Hematopoietic multipotent progenitor cell treated with erythropoietin and hydrocortisone succinate and interleukin-3 and kit ligand, for 8 days (in vitro differentiated cells): ENCODE measurements at regions not wholly inside any gene's neighbourhood (a gene's known extent, or its start where the extent isn't known, plus 50 kb on each side); places are given as distances from the start of the nearest gene placed in this dataset.
A peak's percentile ranks its signal among the peaks of the same experiment; 100 is the strongest.
"Not testable (repeated sequence)": the region's sequence is repeated elsewhere in the genome, so short reads cannot be mapped to it uniquely, and the experiment has no call there.

Source experiments
- DNase-seq: peaks from one replicate; pipeline ENCODE4 v3.0.0-alpha.2; 2015

- DNase-seq: no peak
Observed at GRCh38 chrX:47302396-47302795, 68.0 kb upstream of the ZNF157 start.

- DNase-seq: not testable (repeated sequence)
Observed at GRCh38 chrX:47306471-47307023, 63.8 kb upstream of the ZNF157 start.

GRCh38 chrX:47311932-47312774 is 58.2 kb upstream of the ZNF157 start:
- DNase-seq: peak; percentile 65

- DNase-seq: no peak
Observed at GRCh38 chrX:47313056-47313455, 57.3 kb upstream of the ZNF157 start.

GRCh38 chrX:47316276-47317025 is 53.9 kb upstream of the ZNF157 start:
- DNase-seq: no peak
